Ovary (tissue), 3 donors: ENCODE measurements at regions not wholly inside any gene's neighbourhood (a gene's known extent, or its start where the extent isn't known, plus 50 kb on each side); places are given as distances from the start of the nearest gene placed in this dataset.
"Not testable (repeated sequence)": the region's sequence is repeated elsewhere in the genome, so short reads cannot be mapped to it uniquely, and the experiment has no call there.

Experiments used
- EP300 ChIP-seq: sonication (generic); formaldehyde crosslinking; IDR thresholded peaks from one replicate; pipeline ENCODE4 v1.6.1; 2017; ENCODE audit warnings: antibody characterized with exemption
- POLR2A ChIP-seq: fragments of 450-650 bp; IDR thresholded peaks from one replicate; pipeline ENCODE4 v1.6.1; 2017; ENCODE audit warnings: antibody characterized with exemption, mild to moderate bottlenecking, moderate library complexity
- TF ChIP-seq, protein P1 (sequence below), 3 donors: fragments of 450-650 bp in 2 of 3; fragments of 200-600 bp in 1 of 3; IDR thresholded peaks; one replicate each; pipeline versions ENCODE4 v1.5.1 to v1.8.0; 2016 to 2022; ENCODE audit warnings: antibody characterized with exemption in 3 of 3, mild to moderate bottlenecking in 1 of 3
- donor health status: DM: no; HTN: no; CAD: no.

- TF ChIP-seq, protein P1, sequence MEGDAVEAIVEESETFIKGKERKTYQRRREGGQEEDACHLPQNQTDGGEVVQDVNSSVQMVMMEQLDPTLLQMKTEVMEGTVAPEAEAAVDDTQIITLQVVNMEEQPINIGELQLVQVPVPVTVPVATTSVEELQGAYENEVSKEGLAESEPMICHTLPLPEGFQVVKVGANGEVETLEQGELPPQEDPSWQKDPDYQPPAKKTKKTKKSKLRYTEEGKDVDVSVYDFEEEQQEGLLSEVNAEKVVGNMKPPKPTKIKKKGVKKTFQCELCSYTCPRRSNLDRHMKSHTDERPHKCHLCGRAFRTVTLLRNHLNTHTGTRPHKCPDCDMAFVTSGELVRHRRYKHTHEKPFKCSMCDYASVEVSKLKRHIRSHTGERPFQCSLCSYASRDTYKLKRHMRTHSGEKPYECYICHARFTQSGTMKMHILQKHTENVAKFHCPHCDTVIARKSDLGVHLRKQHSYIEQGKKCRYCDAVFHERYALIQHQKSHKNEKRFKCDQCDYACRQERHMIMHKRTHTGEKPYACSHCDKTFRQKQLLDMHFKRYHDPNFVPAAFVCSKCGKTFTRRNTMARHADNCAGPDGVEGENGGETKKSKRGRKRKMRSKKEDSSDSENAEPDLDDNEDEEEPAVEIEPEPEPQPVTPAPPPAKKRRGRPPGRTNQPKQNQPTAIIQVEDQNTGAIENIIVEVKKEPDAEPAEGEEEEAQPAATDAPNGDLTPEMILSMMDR (IDR thresholded peaks at IDR 0.05) = not testable (repeated sequence)
- not testable (repeated sequence) for TF ChIP-seq POLR2A, EP300
Observed at GRCh38 chr2:175704568-175704967, 297.5 kb downstream of the LNPK start.
